ENCODE measurements at regions not wholly inside any gene's neighbourhood (a gene's known extent, or its start where the extent isn't known, plus 50 kb on each side); places are given as distances from the start of the nearest gene placed in this dataset.

- no peak overlapping the region for H3K4me3 Mint-ChIP-seq
- H3K27ac Mint-ChIP-seq = no peak overlapping the region
- DNase-seq (ENCODE audit: low spot score) (no peak), ATAC-seq (no peak)
- peaks cover 12% of the 10 kb centered on the region; the same call in 1 of the 2 replicates for H3K9me2 ChIP-seq (ENCODE audit: insufficient read depth)
- H3K36me3 Mint-ChIP-seq (ENCODE audit: low read depth) = no peaks in the 10 kb centered on the region
- no peaks in the 10 kb centered on the region for H3K79me2 ChIP-seq (replicated peaks; ENCODE audit: insufficient read depth)
- no peaks in the 10 kb centered on the region for H3K36me3 ChIP-seq (ENCODE audit: insufficient read depth)
- no peaks in the 10 kb centered on the region for H3F3A ChIP-seq (replicated peaks; ENCODE audit: low read depth)
- H3K9me3 Mint-ChIP-seq = no peaks in the 10 kb centered on the region
- peaks cover 3% of the 10 kb centered on the region; the same call in 1 of the 2 replicates for H3K4me1 ChIP-seq (ENCODE audit: insufficient read depth)
- H2AFZ ChIP-seq = no peak overlapping the region
- H4K20me1 ChIP-seq (replicated peaks; ENCODE audit: insufficient read depth) = no peaks in the 10 kb centered on the region
- H3K27me3 Mint-ChIP-seq (ENCODE audit: insufficient read depth, low read depth, poor library complexity) = no peaks in the 10 kb centered on the region
- no peak overlapping the region for H3K4me2 ChIP-seq
- H3K4me1 Mint-ChIP-seq = peaks cover 2% of the 10 kb centered on the region
- no peak for TF ChIP-seq CTCF (conservative IDR thresholded peaks at IDR 0.05; ENCODE audit: low read depth in 2 of 2)
- TF ChIP-seq REST (IDR thresholded peaks at IDR 0.05; ENCODE audit: unreplicated experiment) = no peak
- no peak for TF ChIP-seq ZNF114 (CRISPR knock-in tag; IDR thresholded peaks at IDR 0.05)
- no peak for TF ChIP-seq NANOG (IDR thresholded peaks at IDR 0.05; ENCODE audit: borderline replicate concordance)
- TF ChIP-seq STAT1 (IDR thresholded peaks at IDR 0.05; ENCODE audit: unreplicated experiment) = no peak
- no peak for TF ChIP-seq ETS1 (IDR thresholded peaks at IDR 0.05)
- TF ChIP-seq EZH2phosphoT487 (IDR thresholded peaks at IDR 0.05; ENCODE audit: unreplicated experiment) = no peak
- TF ChIP-seq JUNB (IDR thresholded peaks at IDR 0.05; ENCODE audit: unreplicated experiment) = no peak
- TF ChIP-seq CREB1 (CRISPR knock-in tag; IDR thresholded peaks at IDR 0.05; ENCODE audit: low read depth) = no peak
- TF ChIP-seq ZNF462 (CRISPR knock-in tag; IDR thresholded peaks at IDR 0.05) = no peak
- H3K27me3 ChIP-seq (ENCODE audit: insufficient read depth) = no peaks in the 10 kb centered on the region
- no peak overlapping the region for H3K4me3 ChIP-seq
- no peak overlapping the region for H3K27ac ChIP-seq (ENCODE audit: low read depth)
Measured at GRCh38 chr17:71849783-71850768, 270.7 kb upstream of the SOX9 start.

All from GM23338 (cell line).